Choroid plexus epithelial cell (primary cell): ENCODE measurements at regions not wholly inside any gene's neighbourhood (a gene's known extent, or its start where the extent isn't known, plus 50 kb on each side); places are given as distances from the start of the nearest gene placed in this dataset.

Experiments used
- DNase-seq: peaks from one replicate; pipeline ENCODE4 v3.0.0-alpha.2; 2010; ENCODE audit warnings: low read depth
- H3K4me3 ChIP-seq: 2 replicates; pipeline ENCODE4 v1.5.1; 2011; ENCODE audit warnings: low read depth, mild to moderate bottlenecking, control low read depth, low read length, moderate library complexity
- TF ChIP-seq, protein P1 (sequence below): conservative IDR thresholded peaks from 2 replicates; pipeline ENCODE4 v1.5.1; 2011; ENCODE audit warnings: low read depth, mild to moderate bottlenecking, control low read depth, inconsistent platforms, low read length, moderate library complexity

- TF ChIP-seq, protein P1, sequence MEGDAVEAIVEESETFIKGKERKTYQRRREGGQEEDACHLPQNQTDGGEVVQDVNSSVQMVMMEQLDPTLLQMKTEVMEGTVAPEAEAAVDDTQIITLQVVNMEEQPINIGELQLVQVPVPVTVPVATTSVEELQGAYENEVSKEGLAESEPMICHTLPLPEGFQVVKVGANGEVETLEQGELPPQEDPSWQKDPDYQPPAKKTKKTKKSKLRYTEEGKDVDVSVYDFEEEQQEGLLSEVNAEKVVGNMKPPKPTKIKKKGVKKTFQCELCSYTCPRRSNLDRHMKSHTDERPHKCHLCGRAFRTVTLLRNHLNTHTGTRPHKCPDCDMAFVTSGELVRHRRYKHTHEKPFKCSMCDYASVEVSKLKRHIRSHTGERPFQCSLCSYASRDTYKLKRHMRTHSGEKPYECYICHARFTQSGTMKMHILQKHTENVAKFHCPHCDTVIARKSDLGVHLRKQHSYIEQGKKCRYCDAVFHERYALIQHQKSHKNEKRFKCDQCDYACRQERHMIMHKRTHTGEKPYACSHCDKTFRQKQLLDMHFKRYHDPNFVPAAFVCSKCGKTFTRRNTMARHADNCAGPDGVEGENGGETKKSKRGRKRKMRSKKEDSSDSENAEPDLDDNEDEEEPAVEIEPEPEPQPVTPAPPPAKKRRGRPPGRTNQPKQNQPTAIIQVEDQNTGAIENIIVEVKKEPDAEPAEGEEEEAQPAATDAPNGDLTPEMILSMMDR, result no peak
- peak; percentile 96 for DNase-seq
- no peak overlapping the region for H3K4me3 ChIP-seq
These were observed 77.5 kb downstream of the PHLDA1 start for GRCh38 chr12:75954041-75954440.

- DNase-seq, result peak; percentile 45
- no peak overlapping the region for H3K4me3 ChIP-seq
- TF ChIP-seq, protein P1, result no peak
These were observed 78.2 kb downstream of the PHLDA1 start for GRCh38 chr12:75953312-75953906.

- H3K4me3 ChIP-seq, result no peak overlapping the region
- DNase-seq, result no peak
- TF ChIP-seq, protein P1, result no peak
These were observed 79.9 kb downstream of the PHLDA1 start for GRCh38 chr12:75951399-75952278.

DNA sequence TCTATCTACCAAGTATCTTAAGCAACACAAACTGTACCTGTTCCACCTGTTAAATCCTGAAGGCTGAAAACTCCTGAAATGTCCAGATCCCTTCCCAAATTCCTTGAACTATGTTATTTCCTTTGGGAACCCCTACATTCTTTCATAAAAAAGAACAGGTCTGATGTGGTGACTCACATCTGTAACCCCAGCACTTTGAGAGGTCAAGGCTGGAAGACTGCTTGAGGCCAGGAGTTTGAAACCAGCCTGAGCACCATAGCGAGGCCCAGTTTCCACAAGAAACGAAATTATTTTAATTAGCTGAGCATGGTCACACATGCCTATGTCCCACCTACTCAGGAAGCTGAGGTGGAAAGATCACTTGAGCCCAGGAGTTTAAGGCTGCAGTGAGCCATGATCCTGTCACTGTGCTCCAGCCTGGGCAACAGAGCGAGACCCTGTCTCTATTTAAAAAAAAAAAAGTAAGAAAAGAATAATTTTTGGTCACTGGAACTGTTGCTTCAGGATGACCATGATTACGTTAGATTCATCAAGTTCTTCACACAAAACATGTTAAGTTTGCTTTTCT is 84.3 kb downstream of the PHLDA1 start:
- TF ChIP-seq, protein P1, result no peak
- DNase-seq, result no peak
- no peak overlapping the region for H3K4me3 ChIP-seq

GRCh38 chr12:75945581-75945980 is 86.0 kb downstream of the PHLDA1 start:
- DNase-seq, result no peak
- H3K4me3 ChIP-seq, result no peak overlapping the region
- TF ChIP-seq, protein P1, result no peak

- no peak overlapping the region for H3K4me3 ChIP-seq
- no peak for DNase-seq
- TF ChIP-seq, protein P1, result no peak
These were observed 86.6 kb downstream of the PHLDA1 start for GRCh38 chr12:75944905-75945432.
